ENCODE measurements at regions not wholly inside any gene's neighbourhood (a gene's known extent, or its start where the extent isn't known, plus 50 kb on each side); places are given as distances from the start of the nearest gene placed in this dataset.

DNA sequence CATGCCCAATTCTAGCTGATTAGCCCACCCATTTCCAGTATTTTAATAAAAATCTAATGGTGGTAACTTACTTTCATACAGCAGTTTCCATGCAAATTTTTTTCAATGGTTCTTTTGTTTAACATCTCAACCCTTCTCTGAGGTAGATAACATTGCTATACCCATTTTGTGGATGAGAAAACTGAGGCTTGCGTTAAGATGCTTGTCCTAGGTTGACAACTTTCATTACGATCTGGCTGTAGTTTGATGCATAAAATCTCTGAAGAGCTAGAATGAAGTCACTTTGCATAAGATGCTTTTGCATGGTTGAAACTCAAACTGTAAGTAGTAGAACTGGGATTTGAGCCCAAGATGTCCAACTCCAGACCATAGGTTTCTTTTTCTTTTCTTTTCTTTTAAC lies 309.5 kb upstream of the PODXL start:
- H3K27ac Mint-ChIP-seq, result no peak overlapping the region
- ATAC-seq (no peak), DNase-seq (ENCODE audit: low spot score) (no peak)
- POLR2A ChIA-PET, result no interaction called here
- peaks cover 6% of the 10 kb centered on the region; the same call in 1 of the 2 replicates for H3K4me1 Mint-ChIP-seq
- H3K36me3 Mint-ChIP-seq, result no peaks in the 10 kb centered on the region
- peaks cover under 1% of the 10 kb centered on the region for H3K9me3 Mint-ChIP-seq
- H3K4me3 Mint-ChIP-seq, result no peak overlapping the region
- CTCF ChIA-PET, result no interaction called here
- H3K27me3 Mint-ChIP-seq (ENCODE audit: low read depth), result peaks cover 3% of the 10 kb centered on the region; the same call in 1 of the 2 replicates
- TF ChIP-seq ATF2 (CRISPR knock-in tag; IDR thresholded peaks at IDR 0.05; ENCODE audit: borderline replicate concordance, low read depth) (no peak), TEAD4 (CRISPR knock-in tag; IDR thresholded peaks at IDR 0.05) (no peak), ZNF281 (CRISPR knock-in tag; IDR thresholded peaks at IDR 0.05) (no peak), ZNF121 (CRISPR knock-in tag; IDR thresholded peaks at IDR 0.05) (no peak), ZNF532 (CRISPR knock-in tag; IDR thresholded peaks at IDR 0.05; ENCODE audit: borderline replicate concordance) (no peak), E2F5 (CRISPR knock-in tag; IDR thresholded peaks at IDR 0.05) (no peak), HMGXB4 (CRISPR knock-in tag; IDR thresholded peaks at IDR 0.05) (no peak), JUN (CRISPR knock-in tag; IDR thresholded peaks at IDR 0.05) (no peak), IRF2 (CRISPR knock-in tag; IDR thresholded peaks at IDR 0.05; ENCODE audit: borderline replicate concordance, low read depth) (no peak), OVOL2 (CRISPR knock-in tag; IDR thresholded peaks at IDR 0.05; ENCODE audit: borderline replicate concordance) (no peak), NFYB (CRISPR knock-in tag; conservative IDR thresholded peaks at IDR 0.05; ENCODE audit: low read depth) (no peak), HMGA2 (CRISPR knock-in tag; IDR thresholded peaks at IDR 0.05) (no peak), ETV6 (CRISPR knock-in tag; IDR thresholded peaks at IDR 0.05) (no peak), NR3C1 (CRISPR knock-in tag; conservative IDR thresholded peaks at IDR 0.05; ENCODE audit: low read depth) (no peak), GABPB1 (CRISPR knock-in tag; IDR thresholded peaks at IDR 0.05) (no peak)
- TF ChIP-seq, protein P1, sequence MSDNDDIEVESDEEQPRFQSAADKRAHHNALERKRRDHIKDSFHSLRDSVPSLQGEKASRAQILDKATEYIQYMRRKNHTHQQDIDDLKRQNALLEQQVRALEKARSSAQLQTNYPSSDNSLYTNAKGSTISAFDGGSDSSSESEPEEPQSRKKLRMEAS (CRISPR knock-in tag; IDR thresholded peaks at IDR 0.05), result no peak
